ELR (cell line): ENCODE measurements at regions not wholly inside any gene's neighbourhood (a gene's known extent, or its start where the extent isn't known, plus 50 kb on each side); places are given as distances from the start of the nearest gene placed in this dataset.

Experiments used
- DNase-seq: peaks from one replicate; pipeline ENCODE4 v3.0.0-alpha.2; 2015; ENCODE audit warnings: low read depth

- no peak for DNase-seq
Measured at GRCh38 chr4:126682250-126682649, 950.5 kb upstream of the INTU start.

- DNase-seq = no peak
Measured at GRCh38 chr4:126686491-126686890, 946.3 kb upstream of the INTU start.

DNA sequence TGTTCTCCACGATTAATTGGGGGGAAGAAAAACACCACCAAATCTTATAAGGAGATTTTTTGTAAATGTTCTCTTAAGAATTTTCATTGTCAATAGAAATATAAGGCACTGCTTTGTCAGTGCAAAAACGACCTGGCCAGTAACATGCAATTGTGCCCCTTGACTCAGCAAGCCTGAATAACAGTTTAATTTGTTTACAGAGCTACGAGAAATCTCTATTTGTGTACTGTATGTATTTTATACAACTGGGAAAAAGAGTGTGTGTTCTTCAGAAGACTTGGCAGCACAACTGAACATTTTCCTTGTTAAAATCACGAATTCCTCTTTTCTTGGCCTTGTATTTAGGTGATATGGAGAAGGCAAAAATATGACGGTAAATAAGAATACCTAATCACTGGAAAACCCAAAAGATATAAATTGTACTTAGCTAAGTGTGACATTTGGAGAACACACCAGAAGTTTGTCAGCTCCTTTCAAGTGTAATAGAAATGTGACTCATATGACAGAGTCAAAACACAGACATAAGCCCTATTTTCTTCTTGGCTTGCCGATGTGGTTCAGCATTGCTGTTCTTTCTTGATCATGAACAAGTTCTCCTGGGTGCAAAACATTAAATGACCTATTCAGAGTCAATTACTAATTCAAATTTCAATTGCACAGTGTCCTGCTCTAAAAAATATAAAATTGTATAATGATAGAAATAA is 945.0 kb upstream of the INTU start:
- no peak for DNase-seq

GRCh38 chr4:126691797-126692196 is 941.0 kb upstream of the INTU start:
- DNase-seq = no peak

DNA sequence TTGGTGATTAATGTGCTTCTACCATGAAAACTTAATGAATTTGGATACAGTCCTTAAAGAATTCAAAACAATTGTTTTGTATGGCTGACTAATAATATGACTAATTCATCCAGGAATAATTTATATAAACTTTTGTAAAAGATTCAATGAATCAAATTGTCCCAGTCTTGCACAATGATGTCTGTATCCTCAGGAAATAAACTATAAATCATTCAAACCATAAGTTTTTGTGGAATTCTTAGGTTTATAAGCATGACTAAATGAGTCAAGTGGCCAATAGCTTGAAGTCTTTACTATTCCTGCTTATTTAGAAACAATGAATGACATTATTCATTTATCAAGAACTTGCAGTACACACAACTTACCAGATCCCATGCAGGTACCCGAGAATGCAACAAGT is 935.0 kb upstream of the INTU start:
- peak; percentile 89 for DNase-seq

DNA sequence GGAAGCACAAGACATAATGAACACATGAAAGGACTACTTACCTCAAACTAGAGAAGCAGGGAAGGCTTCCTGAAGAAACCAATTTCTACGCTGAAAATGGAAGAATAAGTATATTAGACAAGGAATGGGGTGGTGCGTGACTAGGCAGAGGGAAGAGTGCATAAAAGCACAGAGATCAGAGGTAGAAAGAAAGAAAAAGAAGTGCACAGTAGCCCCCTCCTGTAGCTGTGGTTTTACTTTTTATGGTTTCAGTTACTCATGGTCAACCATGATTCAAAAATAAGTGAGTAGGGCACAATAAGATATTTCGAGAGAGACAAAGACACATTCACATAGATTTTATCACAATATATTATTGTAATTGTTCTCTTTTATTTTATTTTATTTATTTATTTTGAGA is 934.5 kb upstream of the INTU start:
- DNase-seq = peak; percentile 28

GRCh38 chr4:126701756-126702155 is 931.0 kb upstream of the INTU start:
- peak; percentile 55 for DNase-seq

GRCh38 chr4:126702747-126703146 is 930.0 kb upstream of the INTU start:
- DNase-seq = no peak

- DNase-seq = peak; percentile 32
Measured at GRCh38 chr4:126705266-126705665, 927.5 kb upstream of the INTU start.

GRCh38 chr4:126708716-126709115 is 924.0 kb upstream of the INTU start:
- no peak for DNase-seq

- peak; percentile 26 for DNase-seq
Measured at GRCh38 chr4:126710935-126711334, 921.8 kb upstream of the INTU start.

- DNase-seq = no peak
Measured at GRCh38 chr4:126715067-126715466, 917.7 kb upstream of the INTU start.

- DNase-seq = no peak
Measured at GRCh38 chr4:126715681-126716080, 917.1 kb upstream of the INTU start.

DNA sequence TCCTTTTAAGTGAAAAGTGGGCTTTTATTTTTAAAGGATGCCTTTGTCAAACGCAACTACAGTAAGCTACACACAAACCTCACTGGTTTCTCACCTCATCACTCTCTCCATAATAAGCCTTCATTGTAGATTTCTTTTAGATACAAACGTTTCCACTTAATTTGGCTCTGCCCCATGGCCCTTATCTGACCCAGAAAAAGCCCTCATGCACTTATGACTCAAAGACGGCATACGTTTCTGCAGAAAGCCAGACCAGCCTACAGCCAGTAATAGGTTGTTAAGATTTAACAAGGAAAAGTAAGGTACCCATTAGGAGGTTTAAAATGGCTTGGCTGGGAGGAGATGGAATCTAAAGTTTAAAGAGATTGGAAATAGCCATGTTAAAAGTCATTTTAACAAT is 914.6 kb upstream of the INTU start:
- no peak for DNase-seq

GRCh38 chr4:126719852-126720251 is 912.9 kb upstream of the INTU start:
- no peak for DNase-seq

DNA sequence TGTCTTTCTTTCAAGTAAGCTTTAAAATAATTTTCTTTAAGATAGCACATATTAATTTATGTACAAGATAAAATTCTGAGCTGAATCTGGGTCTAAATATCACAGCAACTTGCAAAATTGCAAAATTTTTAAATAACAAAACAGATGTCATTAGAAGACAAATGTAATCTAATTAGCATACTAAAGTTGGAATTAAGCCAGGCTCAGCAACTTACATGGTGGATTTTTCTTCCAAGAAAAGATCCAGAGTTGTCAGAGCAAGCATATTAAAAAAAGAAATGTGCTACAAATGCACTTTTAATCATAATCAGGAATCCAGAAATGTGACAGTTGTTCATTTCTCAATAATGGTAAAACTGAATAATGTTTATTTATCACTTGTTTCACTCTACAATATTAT is 906.9 kb upstream of the INTU start:
- DNase-seq = no peak

DNA sequence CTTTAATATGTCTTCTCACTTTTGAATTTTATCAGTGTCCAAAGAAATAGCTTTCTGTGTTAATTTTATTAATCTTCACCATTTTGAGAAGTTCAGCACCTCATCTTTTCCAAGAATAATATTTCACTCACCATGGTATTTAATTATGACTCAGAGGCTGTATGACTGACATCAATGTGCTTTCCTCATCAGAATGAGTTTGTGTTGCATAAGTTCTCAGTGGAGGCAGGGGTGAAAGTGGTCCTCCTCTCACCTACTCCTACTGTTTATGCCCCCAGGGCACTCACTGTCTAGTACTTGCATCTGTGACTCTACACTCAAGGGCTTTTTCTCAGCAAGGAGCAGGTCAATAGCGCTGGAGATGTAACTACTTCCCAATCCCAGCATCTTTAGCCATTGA is 905.3 kb upstream of the INTU start:
- peak; percentile 13 for DNase-seq

DNA sequence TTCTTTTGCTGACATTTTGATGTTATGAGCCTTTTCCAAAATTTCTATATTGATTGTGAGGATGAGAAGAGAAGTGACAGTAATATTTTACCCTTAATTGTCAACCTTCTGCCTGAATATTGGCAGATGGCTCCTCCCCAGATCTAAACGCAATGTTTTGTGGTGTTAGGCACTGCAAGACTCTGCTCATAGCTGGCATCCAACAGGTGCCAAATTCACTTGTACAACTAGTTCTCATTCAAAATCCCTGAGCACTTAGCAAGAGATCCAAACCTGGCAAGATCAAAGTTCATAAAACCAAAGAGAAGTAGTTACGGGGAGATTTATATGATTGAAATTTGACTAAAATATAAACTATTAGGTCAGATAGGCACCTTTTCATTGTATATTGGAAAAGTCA is 901.7 kb upstream of the INTU start:
- no peak for DNase-seq

DNA sequence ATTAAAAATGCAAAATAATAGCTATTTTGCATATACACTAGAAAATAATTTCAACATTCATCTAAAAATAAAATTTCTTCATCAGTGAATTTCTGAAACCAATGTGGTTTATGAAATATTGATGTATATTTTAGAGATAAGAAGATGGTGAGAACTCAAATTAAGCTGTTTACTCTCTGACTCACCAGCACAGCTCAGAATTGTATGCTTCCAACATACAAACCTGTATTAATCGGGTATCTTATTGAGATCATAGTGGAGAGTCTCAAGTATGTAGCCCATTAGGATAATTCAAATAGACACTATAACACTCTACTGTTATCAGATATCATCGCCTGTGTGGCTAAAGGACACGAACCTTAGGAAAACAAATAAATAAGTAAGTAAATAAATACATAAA is 899.5 kb upstream of the INTU start:
- DNase-seq = no peak

DNA sequence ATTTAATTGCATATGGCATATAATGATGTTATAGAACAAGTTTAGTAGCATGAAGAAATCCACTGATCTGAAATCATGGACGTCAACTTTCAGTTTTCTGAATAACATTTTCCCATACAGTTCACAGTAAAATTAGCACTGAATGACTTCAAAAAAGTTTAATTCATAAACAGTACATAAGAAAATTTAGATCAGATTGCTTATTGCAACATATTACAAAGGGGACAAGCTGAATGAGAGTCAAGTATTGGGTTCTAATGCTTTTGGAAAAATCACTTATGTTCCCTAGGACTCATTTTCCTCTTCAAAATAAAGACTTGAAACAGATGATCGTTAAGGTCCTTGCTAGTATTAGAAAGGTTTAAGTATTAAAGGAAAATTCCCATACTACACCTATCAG is 898.3 kb upstream of the INTU start:
- no peak for DNase-seq

DNA sequence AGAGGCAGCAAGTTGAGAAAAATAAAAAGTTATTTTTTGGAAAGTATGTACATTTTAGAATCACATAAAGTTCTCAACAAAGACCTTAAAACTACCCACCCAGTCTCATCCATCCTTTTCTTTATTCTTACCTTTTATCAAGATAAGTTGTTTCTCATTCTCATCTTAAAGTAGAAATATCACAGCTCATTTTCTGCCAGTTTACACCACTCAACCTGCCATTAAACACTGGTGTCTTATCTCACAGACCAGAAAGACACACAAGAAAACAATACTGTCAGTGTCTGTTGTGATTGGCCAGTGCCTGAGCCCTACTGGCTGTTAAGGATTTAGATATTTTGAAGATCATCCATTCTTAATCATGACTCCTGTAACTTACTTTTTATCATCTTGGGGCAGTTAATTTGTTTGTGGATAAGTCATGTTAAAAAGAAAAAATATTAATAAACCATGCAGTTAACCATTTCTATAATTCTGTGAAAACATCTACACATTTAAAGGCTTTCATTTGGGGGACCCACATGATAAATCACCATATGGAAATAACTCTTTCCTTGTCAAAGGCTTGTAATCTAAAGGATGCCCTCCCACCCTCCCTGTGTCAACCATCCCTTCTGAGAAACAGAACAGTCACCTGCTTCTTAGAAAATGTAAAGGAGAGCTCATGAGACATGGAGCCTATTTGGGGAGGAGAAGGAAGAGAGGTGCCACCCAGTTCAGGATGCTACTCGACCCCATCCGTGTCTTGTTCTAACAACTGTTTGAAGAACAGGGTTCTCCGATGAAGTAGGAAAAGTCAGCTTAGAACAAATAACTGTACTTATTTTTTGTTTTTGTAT is 897.2 kb upstream of the INTU start:
- no peak for DNase-seq

- DNase-seq = no peak
Measured at GRCh38 chr4:126736133-126736518, 896.6 kb upstream of the INTU start.

DNA sequence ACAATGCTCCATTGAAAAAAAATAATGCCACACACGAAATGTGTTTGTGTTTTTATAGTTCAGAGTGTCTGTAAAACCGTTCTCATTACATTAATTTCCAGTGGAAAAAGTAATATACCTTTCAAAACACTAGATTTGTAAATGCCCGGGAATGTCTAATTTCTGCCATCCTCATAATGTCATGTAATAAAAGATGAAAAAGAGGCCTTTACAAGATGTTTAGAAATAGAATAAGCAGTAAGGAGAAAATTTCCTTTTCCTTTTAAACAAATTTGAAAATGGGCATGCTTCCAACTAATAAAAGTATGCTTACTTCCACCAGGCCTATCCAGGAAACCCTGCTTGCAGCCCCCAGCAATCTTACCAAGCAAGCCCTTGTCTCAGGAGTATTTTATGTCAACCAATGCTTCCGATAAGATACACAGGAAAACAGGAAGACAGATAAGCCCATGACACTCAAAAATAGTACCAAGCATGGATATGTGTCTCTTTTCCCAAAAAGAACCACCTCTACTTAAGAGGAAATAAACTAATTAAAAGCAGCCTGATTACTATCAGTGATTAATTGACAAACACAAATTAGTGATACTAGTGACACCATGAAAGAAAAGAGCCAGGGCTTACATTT is 894.7 kb upstream of the INTU start:
- DNase-seq = no peak
